GM23248 (cell line): ENCODE measurements at regions not wholly inside any gene's neighbourhood (a gene's known extent, or its start where the extent isn't known, plus 50 kb on each side); places are given as distances from the start of the nearest gene placed in this dataset.

Source experiments
- EZH2 ChIP-seq: fragments of 200-600 bp; sonication (generic); IDR thresholded peaks from 2 replicates; pipeline ENCODE4 v1.6.1; 2018; ENCODE audit warnings: antibody characterized with exemption, mild to moderate bottlenecking; ENCODE audit not compliant: insufficient read depth, poor library complexity, severe bottlenecking
- EZH2phosphoT487 ChIP-seq: fragments of 200-600 bp; sonication (generic); IDR thresholded peaks from 2 replicates; pipeline ENCODE4 v1.6.1; 2018; ENCODE audit warnings: antibody characterized with exemption, moderate library complexity, mild to moderate bottlenecking, low read depth; ENCODE audit not compliant: insufficient read depth

- no peak for TF ChIP-seq EZH2
- TF ChIP-seq EZH2phosphoT487 = no peak
Observed at GRCh38 chr11:134780486-134781147, 368.6 kb upstream of the B3GAT1 start.
